Stimulated activated CD4-positive, alpha-beta T cell treated with anti-CD3 and anti-CD28 coated beads, Interleukin-15, amount 100 ng/mL, for 24 hours (primary cell): ENCODE measurements at regions not wholly inside any gene's neighbourhood (a gene's known extent, or its start where the extent isn't known, plus 50 kb on each side); places are given as distances from the start of the nearest gene placed in this dataset.
"Not testable (repeated sequence)": the region's sequence is repeated elsewhere in the genome, so short reads cannot be mapped to it uniquely, and the experiment has no call there.

Experiments
- DNase-seq: peaks from one replicate; pipeline ENCODE4 v3.0.0-alpha.2; 2020

DNA sequence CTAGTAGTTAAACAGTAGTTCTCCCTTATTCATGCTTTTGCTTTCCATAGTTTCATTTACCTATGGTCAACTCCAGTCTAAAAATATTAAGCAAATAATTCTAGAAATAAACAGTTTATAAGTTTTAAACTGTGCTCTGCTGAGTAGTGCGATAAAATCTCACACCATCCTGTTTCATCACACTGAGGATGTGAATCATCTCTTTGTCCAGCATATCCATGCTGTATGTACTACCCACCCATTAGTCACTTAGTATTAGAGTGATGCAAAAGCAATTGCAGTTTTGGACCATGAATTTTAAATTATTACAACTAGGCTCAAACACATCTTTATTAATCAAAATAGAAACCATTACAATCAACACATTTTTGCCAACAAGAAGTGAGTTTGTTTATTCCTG is 187.4 kb downstream of the TEX13C start:
- DNase-seq: no peak

DNA sequence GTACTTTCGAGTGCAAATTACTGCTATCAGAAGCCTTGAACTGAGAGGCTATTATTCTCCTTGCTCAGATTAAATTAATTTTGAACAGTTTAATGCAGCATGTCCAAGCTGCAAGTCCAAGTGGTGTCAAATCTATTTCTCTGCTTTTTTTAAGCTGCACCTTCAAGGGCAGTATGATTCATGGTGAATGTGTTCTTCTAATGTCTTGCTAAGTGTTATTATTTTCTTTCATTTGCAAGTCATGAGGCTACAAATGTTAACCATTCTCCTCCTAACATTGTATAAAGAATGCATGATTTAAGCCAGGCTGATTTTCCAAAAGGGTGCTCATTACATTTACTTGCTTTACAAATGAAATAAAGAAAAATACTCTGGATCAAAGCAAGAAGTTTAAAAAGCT is 200.4 kb downstream of the TEX13C start:
- DNase-seq: no peak

DNA sequence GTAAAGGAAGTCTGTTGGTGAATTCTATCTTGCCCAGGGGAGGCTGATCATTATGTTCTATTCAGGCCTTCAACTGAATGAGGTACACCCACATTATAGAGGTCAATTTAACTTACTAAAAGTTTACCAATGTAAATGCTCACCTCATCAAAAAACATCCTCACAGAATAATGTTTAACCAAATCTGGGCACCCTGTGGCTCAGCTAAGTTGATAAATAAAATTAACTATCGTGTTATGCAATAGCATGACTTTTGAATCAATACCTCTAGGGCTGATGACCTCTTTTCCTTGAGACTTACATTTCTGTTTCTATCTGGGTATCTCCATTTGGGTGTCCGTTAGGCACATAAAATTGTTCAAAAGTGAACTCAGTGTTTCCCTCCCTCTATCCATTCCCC is 203.1 kb downstream of the TEX13C start:
- no peak for DNase-seq

DNA sequence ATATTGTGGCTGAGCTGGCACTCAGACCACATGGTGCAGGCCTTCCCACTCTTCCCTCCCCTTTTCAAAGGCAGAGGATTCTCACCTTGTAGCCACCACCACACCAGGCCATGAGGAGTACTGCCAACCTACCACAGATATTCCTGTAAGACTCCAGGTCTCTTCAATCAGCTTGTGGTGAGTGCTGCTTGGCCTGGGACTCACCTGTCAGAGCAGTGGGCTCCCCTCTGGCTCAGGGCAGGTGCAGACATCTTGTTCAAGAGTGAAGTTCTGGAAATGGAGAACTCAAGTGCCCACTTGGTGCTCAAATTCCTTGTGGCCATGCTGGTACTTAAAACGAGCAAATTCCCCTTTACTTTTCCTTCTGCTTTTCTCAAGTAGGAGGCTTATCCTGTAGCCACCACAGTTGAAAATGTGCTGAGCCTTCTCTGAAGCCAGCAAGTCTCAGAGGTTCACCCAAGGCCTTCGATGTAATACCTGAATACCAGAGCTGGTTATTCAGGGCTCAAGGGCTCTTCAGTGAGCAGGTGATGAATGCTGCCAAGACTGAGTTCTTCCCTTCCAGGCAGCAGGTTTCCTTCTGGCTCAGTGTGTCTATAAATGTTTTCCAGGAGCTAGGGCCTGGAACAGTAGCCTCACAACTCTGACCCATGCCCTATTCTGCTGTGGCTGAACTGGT is 212.9 kb downstream of the TEX13C start:
- DNase-seq: no peak

DNA sequence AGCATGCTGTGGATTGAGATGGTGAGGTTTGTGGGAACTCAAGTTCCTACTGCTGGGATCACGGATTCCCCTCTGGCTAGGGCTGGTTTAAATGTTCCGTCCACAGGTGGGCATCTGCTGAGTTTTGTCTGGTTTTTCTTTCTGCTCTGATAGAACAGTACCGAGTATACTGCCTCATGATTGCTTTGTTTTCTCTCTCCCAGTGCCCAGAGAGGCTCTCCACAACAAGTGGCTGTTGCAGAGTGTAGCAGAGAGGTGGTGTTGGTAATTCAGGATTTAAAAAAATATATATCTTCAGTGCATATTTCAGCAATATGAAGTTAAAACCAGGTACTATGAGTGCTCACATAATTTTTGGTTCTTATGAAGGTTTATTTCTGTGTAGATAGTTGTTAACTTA is 213.7 kb downstream of the TEX13C start:
- DNase-seq: no peak

DNA sequence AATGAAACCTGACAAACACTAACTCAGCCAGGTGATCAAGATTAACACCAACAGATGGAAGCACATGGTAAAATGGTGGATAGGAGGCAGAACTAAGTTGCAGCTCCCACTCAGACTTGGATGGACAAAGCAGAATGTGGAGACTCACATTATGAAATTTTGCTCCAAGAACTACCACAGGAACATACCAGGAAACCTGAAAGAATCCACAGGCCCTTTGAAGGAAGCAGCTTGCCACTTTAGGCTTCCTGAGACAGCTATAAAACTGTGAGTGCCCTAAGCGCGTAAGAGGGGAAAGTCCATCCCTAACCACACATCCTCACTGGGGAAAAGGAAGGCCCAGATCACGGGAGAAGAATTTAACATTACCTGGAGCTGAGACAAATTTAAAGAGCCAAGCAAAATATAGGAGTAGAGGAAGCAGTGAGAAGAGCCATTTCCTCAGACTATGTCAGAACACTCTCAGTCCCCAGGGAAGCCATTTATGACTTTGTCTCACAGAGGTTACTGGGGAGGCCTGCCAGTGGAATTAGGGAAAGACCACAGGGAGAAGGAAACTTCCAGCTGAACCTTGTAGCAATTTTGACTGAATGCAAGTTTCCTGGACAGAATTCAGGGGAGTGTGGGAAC is 224.5 kb downstream of the TEX13C start:
- no peak for DNase-seq

DNA sequence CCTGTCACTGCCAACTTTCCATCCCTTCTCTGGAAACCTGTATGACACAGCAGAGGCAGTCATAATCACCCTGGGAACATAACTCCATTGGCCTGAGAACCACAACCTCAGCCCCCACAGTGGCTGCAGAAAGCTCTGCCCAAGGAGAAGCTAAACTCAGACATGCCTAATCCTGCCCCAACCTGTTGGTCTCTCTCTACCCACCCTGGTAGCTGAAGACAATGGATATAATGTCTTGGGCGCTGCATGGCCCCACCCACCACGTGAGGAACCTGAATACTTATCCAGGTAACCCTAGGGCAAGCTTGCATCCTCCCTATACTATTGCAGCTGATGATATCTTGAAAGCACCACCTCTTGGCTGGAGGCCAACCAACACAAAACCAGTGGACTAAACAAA is 225.2 kb downstream of the TEX13C start:
- DNase-seq: no peak

DNA sequence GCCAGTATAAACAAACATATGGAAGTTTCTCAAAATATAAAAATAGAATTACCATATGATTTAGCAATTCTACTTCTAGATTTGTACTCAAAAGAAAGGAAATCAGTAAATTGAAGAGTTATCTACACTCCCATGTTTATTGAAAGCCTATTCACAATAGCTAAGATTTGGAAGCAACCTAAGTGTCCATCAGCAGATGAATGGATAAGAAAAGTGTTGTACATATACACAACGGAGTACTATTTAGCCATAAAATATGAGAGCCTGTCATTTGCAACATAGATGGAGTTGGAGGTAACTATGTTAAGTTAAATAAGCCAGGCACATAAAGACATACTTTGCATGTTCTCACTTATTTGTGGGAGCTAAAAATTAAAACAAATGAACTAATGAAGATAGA is 257.8 kb downstream of the TEX13C start:
- no peak for DNase-seq

DNA sequence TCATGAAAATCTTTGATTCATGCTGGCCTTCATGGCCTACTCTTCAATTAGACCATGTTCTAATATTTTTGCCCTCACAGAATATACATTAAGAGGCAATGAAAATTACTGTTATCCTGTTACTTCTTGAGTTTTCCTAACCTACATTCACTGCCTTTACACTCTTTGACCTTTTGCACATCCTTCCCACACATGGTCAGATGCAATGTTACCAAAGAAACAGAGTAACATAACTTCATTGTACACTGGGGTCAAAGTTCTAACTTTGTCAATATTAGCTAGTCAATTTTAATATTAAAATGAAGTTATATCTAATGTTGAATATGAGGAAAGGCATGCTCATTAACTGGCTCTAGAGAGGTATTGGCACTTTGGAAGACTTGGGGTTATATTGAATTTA is 284.8 kb downstream of the TEX13C start:
- DNase-seq: no peak

DNA sequence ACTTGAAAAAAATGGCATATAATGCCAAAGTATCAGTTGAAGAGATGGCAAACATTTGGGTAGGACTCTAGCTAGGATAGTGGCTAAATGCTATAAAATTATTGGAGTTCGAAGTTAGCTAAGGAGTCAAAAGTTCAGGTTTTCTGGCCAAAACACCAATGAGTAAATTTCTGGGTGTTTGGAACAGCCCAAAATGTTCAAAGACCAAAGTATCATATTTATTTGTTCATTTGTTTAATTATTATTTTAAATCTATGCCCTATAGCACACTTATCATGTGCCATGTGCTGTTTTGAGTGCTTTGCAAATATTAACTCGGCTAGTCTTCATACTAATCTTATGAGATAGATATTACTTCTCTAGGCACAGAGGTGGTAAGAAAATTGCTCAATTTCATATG is 285.5 kb downstream of the TEX13C start:
- no peak for DNase-seq

DNA sequence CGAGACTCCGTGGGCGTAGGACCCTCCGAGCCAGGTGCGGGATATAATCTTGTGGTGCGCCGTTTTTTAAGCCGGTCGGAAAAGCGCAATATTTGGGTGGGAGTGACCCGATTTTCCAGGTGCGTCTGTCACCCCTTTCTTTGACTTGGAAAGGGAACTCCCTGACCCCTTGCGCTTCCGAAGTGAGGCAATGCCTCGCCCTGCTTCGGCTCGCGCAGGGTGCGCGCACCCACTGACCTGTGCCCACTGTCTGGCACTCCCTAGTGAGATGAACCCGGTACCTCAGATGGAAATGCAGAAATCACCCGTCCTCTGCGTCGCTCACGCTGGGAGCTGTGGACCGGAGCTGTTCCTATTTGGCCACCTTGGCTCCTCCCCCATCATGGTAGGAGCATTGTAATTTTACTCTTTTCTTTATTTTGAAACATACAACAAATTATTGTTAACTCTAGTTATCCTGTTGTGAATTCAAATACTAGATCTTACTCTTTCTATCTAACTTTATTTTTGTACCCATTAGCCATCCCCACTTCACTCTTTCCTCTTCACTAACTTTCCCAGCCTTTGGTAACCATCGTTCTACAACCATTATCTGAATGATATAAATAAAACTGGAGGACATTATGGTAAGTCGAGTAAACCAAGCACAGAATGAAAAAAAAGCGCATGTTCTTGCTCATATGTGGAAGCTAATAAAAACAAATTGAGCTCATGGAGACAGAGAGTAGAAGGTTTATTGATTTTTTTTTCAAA is 295.1 kb downstream of the TEX13C start:
- not testable (repeated sequence) for DNase-seq

DNA sequence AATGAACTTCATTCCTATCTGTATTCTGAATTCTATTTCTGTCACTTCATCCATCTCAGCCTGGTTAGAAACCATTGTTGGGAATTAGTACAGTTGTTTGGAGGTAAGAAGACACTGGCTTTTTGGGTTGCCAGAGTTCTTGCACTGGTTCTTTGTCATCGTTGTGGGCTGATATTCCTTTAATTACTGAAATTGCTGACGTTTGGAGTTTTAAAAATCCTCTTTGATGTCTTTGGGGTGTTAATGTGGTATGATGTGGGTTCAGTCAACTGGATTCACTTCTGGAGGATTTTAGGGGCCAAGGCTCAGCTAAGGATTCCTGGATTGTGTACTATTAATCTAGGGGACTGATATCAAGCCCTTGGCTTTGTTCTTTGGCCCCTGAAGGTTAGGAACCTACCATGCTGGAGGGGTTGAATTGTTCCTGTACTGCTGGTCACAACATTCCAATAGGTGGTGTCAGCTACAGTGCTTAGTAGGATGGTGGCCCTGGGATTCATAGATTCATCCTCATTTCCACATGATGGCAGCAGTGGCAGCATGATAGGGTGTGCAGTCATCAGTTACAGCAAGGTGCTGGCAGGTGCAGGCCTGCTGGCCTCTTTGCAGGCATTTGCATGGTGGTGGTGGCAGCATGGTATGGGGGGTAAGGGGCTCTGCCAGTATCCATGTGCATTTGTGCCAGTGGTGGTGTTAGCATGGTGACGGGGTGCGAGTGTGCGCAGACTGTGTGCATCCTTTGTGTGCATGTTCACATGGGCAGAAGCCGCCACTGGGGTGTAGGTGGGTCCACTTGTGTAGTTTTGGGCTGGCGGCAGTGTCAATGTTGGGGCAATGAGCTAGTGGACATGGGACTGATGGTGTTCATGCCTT is 301.3 kb downstream of the TEX13C start:
- no peak for DNase-seq

DNA sequence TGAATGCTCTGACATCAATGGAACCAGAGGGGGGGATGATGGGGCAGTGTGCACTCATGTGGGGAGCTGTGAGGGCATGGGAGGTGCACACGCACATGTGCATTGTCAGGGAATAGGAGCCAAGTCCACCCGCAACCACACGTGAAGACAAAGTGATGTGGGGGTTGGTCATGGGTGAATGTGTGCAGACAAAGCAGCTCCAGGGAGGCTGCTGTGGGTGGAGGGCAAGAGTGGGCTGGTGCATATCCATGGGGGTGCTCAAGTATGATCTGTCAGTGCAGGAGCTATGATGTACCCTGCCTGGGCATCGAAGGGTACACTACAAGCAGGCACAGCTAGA is 301.9 kb downstream of the TEX13C start:
- no peak for DNase-seq

DNA sequence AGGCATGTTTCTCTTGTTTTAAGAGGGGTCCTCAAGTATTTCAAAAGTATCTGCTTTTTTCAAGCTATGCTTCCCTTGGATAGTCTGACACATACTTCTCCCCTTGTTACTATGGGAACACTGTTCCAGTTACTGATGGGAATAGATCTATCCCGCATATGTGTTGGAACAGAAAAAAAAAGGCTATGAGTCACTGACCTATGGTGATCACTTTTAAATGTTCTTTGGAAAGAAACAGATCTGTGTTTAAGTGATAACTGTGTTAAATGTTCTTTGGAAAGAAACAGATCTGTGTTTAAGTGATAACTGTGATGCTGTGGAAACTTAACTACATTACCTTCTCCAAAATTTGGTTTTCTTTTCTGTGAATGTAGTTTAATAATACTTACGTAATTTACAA is 303.2 kb downstream of the TEX13C start:
- DNase-seq: no peak

DNA sequence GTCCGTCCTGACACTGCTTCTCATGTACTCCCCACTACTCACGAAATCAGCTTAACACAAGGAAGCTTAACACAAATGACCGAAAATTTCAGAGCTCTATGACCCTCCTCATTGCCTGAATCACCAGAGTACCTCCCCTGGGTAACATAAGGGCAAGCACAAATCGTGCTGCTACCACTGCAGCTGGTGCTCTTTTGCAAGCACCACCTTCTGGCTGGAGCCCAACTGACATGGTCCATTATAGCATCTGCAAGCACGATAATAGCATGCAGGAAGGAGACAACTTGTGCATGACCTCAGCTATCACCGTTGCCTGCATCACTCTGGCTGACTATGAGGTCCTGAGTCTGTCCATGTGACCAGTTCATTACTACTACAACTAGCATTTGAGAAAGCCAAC is 308.0 kb downstream of the TEX13C start:
- no peak for DNase-seq

DNA sequence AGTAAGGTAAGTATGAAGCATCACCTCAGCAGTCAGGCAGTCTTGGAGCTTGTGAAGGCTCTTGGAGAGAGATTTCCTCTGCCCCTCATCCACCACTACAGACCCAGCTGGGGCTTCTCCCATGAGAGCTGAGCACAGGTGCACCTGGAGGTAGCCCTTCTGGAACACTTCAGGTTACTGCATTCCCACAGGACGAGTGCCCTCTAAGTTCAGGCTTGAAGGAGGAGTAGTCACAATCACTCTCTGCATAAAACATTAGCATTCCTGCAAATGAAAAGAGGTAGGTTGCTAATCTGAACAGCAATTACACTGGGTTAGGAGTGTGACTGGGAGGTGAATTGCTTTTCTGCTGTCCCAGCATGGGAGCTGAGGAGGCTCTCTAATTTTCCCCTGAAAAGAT is 308.8 kb downstream of the TEX13C start:
- no peak for DNase-seq

DNA sequence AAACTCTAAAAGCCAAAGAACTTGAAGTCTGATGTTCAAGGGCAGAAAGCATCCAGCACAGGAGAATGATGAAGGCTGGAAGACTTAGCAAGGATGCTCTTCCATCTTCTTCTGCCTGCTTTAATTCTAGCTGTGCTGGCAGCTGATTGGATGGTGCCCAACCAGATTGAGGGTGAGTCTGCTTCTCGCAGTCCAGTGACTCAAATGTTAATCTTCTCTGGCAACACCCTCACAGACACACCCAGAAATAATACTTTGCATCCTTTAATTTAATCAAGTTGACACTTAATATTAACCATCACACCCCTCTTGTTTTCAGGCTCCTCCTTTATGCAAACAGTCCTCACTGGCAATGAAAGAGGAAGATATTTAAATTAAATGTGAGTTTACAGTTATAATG is 321.7 kb downstream of the TEX13C start:
- DNase-seq: no peak

DNA sequence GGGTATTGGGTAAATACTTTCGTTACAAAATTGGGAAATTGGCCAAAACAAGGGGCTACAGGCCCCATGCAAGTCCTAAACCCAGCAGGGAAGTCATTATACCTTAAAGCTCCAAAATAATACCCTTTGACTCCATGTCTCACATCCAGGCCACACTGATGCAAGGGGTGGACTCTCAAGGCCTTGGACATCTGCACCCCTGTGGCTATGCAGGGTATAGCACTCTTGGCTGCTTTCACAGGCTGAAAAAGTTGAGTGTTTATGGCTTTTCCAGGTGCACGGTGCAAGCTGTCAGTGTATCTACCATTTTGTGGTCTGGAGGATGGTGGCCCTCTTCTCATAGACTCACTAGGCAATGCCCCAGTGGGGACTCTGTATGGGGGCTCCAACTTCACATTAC is 326.5 kb downstream of the TEX13C start:
- peak; percentile 5 for DNase-seq

DNA sequence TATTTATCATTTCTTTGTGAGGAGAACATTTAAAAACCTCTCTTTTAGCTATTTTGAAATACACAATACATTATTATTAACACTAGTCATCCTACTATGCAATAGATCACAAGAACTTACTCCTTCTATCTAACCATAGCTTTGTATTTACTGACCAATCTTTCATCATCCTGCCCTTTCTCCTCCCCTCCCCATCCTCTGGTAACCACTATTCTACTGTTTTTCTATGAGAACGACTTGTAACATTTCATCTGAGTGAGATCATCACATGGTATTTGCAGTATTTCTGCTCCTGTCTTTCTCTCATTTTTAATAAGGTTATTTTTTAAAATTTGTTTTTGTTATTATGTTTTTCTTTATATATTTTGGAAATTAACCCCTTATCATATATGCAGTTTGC is 331.8 kb downstream of the TEX13C start:
- DNase-seq: no peak

DNA sequence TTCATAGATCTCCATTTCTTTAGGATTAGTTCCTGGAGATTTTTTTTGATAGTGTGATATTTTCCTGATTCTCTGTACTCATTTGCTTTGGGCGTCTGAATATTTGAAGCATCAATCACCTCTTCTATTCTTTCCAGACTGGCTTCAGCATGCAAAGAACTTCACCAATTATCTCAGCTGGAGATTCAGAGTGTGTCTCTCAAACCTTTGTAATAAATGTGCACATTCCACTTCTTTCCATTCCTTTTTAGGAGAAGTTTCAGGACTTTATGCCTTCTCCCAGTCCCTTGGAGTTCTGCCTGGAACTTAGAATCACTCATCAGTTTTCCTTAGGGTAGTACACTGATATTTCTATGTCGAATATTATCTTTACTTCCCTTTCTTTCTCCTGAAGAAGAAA is 334.8 kb downstream of the TEX13C start:
- no peak for DNase-seq

DNA sequence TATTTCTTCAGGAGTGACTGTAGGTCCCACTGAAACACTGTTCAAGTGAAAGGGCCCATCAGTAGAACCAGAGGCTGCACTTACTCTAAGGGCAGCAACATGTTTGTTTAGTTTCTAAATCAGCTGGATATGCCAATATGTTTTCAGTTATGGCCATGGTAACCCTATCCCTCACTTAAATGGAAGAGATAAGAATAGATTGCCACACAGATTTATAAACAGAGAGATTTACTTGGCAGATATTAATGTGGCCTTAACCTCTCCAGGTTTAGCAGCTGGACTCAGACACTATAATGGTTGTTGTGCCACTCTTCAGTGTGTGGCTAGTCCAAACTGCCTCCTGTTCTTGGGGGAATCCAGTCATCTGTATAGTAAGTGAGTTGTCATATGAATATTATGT is 354.1 kb downstream of the TEX13C start:
- no peak for DNase-seq

DNA sequence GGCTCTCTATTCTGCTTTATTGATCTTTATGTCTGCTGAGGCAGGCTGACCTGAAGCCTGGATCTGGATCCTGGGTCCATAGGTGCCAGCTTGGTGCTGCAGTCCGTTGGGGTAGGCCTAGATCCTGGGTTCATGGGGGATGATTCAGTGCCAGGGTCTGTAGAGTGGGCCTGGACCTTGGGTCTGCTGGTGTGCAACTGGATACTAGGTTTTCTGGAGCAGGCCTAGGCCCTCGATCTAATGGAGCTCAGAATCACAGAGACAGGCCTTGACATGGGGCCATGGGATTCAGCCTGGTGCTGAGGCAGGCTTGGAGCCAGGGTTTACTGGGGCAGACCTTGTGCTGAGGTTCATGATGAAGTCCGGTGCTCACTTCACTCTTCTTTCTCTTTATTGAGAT is 358.6 kb downstream of the TEX13C start:
- DNase-seq: no peak

DNA sequence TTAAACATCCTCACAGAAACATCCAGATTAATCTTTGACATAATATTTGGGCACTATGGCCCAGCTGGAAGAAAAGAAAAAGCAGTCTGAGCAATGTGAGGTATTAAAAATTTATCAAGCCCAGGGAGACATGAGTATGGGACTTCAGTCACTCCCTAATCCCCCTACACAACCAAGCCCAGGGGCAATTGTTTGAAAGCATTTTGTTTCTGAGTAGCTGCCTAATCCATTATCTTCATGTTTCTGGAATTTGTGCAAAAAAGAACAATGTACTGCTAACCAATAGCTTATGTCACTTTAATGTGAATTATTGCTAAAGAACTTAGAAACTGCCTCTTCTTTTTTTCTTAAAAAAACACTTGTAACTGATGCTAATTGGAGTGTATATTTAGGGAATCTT is 360.7 kb downstream of the TEX13C start:
- no peak for DNase-seq

DNA sequence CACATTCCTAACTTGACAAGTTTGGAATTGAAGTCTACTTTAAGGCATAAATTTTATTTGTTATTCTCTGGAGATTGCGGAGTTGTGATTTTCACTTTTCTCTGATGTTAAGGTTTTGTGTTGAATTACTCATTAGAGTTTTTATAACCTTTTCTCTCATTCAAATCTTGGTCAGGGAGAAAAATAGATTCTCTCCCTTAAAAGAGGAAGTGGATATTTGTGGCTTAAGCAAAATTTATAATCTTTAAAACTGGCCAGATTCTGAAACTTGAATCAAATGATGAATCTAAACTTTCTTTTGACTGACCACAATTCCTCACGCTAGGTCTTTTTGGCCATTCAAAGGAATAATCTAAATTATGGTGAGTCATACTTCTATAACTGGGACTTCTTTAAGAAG is 361.4 kb downstream of the TEX13C start:
- DNase-seq: no peak
